ENCODE measurements at regions not wholly inside any gene's neighbourhood (a gene's known extent, or its start where the extent isn't known, plus 50 kb on each side); places are given as distances from the start of the nearest gene placed in this dataset.

DNA sequence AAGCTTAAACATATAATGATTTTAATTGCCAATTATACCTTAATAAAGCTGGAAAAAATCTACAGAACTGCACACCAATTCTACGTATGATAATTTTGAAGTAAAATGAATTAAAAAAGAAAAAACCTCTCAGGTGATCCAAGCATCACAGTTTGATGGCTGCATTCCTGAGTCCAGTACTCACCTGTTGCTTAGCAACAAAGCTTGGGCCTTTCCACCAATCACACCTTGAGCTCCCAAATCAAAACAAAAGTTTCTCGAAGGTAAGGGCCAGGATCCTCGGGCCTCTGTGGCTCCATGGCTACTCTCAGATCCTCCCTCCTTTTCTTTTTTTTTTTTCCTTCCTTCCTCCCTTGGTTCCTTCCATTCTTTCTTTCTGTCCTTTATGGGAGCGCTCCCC is 137.2 kb upstream of the PCBD1 start:
- DNase-seq, result no peak

DNA sequence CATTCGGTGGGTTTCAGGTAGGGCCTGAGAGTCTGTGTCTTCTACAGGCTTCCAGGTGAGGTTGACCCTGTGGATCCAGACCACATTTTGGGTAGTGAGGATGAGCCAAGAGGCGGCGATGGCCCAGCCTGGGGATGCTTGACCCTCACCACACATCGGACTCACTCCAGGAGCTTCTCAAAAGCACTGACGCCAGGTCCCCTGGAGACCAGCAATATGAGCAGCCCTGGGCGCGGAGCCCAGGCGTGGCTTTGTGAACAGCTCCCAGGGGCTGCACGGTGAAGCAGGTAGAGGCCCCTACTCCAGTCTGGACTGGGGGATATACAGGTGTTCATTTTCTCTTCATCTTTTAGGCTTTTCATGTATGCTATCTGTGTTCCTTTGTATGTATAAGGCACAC is 139.7 kb upstream of the PCBD1 start:
- no peak for DNase-seq

DNA sequence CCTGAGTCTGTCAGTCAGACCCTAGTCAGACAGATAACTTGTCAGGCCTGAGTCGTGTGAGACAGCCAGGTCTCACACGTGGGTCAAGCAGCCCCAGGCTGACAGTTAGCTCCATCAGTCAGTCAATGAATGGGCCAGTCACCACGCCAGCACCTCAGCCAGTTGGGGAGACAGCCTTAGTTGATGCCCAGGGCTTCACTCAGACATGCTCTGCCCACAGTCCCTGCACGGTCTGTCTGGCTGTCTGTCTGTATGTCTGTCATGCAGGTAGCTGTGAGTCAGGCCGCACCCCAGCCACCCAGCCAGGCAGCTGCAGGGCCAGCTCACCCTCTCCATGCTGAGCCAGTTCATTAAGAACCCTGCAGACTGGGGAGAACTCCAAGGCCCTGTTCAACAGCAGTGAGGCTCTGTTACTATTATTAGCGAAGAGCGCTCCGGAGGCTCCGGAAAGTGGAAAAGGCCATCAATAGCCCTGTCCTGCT is 141.1 kb upstream of the PCBD1 start:
- DNase-seq, result no peak

DNA sequence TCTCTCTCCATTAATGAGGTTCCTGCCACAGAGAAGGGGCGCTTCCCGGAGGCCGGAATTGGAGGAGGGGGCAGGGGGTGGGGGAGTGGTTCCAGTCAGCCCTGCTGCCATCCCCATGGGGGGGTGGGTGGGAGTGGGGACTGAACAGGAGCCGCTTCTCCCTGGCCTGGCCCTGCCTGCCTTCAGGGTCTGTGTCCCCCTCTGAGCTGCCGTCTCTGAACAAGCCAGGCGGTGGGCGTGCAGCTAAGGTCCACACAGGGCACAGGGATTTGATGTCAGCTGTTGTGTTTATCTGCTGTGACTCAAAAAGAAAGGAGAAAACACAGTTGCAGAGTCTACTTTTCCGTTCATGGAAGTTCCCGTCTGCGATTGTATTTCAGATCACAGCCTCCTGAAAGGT is 141.5 kb upstream of the PCBD1 start:
- no peak for DNase-seq

DNA sequence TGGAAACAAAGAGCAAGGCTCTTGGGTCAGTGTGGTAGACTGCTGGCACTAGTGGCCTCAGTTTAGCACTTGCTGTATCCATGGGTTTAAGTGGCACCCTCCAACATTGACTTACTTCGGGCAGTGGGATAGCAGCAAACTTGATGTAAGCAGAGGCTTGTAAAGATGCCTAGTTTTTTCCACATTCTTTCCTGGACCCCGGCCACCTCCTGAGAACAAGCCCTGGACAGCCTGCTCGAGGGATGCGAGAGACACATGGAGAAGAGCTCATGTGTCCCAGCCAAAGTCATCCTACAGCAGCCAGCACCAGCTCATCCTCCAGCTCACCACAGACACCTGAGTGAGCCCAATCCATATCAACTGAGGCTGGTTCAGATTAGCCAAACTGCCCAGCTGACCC is 142.7 kb upstream of the PCBD1 start:
- no peak for DNase-seq

DNA sequence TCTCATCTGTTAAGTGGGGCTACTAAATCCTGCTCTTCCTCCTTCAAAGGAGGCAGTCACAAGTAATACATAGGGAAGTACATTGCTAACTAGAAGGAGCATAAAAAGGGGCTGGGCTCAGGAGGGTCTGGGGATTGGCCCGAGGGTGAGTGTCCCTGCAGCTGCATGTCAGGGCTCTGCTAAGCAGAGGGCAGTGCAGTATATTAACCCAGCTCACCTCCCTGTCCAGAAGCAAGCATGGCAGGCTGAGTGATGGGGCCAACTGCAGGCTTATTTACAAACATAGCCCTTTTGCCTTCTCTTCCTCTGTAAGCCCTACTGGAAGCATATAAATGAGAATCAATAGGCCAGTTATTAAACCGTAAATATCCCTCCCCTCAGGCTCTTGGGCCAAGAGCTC is 143.2 kb upstream of the PCBD1 start:
- DNase-seq, result no peak

DNA sequence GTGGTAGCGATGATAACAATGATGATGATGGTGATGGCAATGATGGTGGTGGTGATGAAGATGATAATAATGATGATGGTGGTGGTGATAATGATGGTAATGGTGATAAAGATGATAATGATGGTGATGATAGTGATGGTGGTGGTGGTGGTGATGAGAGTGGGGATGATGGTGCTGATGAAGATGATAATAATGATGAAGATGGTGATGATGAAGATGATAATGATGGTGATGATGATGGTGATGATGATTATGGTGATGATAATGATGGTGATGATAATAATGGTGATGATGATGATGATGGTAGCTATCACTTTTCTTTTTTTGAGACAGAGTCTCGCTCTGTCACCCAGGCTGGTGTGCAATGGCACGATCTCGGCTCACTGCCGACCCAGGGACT is 144.5 kb upstream of the PCBD1 start:
- DNase-seq, result no peak

DNA sequence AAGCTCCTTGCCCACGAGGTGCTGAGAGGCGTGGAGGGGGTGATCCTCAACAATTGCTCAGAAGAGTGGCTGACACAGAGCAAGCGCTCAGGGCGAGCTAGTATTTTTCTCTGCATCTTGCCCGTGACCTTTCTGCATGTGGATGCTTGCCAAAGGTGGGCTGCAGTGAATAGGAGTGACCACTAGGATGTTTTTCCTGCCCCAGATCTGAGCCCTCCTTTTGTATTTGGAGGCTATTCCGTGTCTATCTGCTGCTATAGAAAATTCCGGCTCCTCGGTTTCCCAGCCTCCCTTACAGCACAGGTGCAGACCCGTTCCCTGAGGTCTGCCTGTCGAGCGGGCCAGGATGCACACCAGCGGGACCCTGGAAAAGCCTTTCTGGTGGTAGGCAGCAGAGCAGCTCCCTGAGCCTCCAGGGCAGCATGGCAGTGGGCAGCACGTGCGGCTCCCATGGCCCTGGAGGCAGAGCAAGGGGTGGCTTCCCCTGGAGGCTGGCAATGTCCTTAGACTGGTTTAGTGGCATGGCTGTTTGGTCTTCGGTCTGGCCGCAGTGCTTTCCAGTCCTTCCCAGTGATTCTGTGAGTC is 145.1 kb upstream of the PCBD1 start:
- no peak for DNase-seq

DNA sequence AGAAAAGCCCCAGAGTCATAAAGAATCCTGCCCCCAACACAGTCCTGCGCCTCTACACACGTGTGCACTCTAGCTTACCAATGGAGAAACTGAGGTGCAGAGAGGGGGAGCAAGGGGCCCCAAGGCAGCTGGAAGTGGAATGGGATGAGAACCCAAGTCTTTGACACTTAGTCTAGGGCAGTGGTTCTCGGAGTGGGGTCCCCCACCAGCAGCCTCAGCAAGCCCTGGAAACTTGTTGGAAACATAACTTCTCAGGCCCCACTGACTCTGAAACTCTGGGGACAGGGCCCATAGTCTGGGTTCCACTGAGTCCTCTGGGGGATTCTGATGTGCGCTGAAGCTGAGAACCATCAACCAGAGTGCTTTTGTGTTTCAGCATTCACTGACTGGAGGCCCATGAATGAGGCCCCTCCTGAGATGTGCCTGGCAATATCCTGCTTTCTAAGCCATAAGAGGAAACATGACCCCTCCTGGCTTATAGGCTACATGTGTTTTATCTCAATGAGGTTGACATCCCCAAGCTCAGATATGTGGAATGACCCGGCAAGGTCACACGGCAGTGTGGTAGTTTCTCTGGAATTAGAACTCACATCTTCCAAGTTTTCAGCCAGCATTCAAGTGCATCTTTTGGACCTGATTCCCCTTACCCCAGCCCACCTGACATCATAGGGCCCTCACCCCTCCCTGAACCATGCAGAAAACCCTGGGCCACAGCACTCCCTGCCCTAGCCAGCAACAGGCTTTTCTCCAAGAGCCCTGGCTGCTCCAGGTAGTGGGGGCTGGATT is 147.3 kb upstream of the PCBD1 start:
- no peak for DNase-seq

DNA sequence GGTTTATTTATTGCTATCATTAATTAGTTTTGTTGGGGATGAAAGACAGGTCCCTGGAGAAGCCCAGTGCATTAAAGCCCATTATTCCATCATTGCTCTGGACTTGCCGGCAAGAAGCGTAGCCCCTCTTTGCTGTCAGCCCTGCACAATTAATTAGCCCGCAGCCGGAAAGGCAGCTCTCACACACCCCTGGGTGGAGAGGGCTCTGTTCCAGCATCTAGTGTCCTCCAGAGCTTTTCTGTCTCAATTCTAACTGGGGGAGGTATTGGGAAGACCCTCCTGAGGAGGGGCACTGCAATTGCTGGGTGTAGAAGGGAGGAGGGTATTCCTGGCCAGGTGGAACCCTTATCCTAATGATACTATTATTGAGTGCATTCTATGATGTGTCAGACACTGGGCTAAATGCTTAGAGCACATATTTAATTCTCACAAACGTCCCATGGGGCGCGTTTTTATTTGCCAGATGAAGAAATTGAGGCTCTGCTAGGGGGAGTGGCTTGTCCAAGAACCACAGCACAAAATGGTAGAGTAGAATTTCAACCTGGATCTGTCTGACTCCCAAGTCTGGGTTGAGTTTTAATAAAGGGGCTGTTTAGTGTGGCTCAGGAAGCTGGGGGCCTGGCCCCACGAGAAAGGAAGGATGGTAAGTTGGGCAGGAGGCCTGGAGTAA is 148.1 kb upstream of the PCBD1 start:
- no peak for DNase-seq

DNA sequence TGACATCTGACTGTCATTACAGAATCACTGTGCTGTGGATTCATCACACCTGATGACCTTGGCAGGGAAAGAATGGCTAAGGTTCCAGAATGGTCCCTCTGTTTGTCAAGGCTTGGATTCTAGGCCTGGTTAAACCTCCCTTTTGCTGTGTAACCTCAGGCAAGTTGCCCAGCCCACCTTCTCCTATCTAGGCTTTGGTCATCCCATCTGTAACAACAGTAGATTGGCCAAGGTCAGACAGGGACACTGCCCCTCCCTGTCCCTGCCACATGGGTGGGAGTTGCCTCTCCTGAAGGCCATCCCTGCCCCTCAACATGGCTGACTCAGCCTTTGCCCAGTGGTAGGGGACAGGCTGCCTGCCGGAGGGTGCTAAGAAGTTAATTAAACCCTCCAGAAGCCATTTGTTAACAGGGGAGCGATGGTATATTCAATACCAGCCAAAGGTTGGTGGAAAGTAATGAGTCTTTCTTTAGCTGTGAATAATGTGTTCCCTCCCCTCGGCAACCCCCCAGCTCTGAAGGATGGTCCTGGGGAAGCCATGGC is 149.8 kb upstream of the PCBD1 start:
- DNase-seq, result no peak

DNA sequence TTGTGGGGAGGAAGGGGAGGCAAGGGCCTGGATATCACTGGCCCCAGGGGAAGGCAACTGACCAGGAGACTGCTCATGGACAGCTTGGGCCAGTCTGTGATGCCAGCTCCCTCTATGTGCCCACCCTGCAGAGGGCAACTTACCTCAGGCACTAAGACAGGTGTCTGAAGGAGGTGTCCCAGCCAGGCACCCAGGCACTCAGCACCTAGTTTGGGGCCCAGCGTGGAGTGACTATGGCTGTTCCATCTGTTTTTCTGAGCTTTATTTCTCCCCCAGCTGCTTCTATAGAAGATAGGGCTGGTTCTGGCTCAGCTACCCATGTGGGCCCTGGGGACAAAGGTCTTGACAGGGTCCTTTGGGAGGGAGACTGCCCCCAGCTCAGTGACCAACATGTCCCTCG is 150.6 kb upstream of the PCBD1 start:
- DNase-seq, result no peak

DNA sequence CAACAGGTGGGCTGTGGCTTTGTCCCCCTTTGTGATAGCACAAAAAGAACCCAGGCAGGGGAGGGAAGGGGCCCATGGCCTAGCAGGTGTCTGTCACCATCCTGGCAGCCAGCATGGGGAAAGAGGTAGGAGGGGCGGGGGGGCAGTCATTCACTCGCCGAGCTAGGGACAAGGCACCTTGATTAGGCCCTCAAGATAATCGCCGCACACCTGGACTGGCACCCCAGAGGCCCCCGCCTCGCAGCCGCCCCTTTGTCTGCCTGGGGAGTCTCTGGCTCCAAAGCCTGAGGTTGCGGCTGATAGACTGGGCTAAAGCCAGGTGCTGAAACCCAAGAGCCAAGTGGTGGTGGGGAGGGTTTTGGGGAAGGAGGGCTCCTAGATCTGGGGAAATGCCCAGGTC is 151.2 kb upstream of the PCBD1 start:
- no peak for DNase-seq

DNA sequence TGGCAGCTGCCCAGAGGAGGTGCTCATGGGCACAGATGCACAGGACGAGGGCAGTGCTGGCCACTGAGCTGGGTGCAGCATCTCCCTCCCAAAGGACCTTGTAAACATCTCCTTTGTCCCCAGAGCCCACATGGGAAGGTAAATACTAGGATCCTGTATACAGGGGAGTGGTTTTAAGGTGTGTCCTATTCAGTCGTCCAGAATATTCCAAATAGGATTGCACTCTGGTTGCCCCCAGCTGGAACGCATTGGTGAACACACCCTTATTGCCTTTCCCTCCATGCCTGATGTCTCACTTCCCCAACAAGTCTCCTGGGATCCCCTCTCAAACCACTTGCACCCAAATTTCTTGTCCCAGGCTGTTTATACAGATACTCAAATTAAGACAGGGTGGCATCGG is 152.0 kb upstream of the PCBD1 start:
- DNase-seq, result no peak

DNA sequence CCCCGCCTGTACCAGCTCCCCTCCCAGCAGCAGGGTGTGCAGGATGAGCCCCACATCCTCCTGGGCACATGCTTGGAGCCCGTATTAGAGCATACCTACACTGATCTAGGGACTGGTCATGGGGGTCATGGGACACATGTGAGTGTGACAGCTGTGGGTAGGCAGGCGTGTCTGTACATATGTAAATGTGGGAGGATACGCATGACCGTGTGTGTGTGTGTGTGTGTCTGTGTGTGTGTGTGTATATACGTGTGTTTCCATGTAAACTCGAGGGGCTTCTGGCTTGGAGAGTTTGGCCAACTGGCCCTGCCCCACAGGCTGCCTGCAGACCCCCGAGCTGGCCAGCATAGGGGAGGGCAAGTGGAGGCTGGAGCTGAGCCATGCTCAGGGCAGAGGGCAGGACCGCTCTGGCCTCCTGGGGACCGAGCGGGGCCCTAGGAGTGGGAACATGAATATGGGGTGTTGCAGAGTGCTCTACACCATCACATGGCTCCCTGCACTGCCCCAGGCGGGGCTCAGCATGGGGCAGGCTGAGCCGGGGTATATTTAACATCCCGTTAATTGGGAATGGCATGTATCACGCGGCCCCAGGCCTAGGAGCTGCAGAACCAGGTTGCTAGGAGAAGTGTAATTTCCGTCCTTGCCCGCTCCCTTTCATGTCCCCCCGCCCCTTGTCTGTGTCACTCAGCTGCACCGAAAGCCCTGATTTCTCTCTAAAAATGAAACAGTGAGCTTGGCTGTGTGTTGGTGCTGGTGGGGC is 152.7 kb upstream of the PCBD1 start:
- no peak for DNase-seq

DNA sequence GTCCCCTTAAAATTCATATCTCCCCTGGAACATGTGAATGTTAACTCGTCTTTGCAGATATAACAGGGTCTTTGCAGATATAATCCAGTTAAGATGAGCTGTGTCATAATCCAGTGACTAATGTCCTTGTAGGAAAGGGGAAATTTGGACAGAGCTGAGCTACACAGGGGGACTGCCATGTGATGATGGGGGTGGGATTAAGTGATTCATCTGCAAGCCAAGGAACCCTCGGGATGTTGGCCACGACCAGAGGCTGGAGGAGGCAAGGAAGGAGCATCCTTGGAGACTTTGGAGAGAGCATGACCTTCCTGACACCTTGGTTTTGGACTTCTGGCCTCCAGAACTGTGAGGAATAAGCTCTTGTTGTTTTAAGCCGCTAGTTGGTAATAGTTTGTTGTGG is 153.9 kb upstream of the PCBD1 start:
- peak; percentile 67 to 86 for DNase-seq

DNA sequence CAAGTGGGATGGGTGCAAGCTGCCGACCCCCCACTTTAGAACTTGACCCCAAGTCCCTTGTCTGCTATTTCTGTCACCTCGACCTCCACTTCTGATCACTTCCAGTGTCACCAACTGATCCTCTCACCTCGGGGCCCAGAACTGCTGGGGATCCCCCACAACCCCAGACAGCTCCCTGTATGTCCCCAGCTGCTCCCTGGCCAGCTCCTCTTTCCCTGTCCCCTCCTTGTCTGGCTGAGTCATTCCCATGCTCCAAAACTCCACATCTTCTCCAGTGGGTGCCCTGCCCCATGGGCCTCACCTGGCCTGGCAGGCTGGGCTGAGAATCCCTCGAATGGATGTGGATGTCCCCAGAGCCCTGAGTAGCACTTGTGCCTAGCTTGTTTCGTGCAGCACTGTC is 154.3 kb upstream of the PCBD1 start:
- DNase-seq, result no peak

DNA sequence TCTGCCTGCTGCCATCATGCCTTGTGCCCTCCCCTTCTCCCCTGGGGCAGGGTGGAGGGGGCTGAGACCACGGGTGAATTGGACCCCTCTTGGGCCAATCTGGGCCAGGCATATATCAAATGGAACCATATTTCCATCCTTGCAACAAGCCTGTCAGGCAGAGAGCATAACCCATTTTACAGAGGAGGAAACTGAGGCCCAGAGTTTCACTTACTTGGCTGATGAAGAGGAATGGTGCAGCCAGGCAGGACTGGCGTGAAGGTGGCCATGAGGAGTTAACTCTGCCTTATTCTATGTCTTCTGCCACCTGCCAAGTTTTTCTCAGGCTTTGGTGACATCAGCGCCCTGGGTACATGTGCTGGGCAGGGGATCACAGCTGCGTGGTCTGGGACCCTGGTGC is 155.5 kb upstream of the PCBD1 start:
- DNase-seq, result no peak

DNA sequence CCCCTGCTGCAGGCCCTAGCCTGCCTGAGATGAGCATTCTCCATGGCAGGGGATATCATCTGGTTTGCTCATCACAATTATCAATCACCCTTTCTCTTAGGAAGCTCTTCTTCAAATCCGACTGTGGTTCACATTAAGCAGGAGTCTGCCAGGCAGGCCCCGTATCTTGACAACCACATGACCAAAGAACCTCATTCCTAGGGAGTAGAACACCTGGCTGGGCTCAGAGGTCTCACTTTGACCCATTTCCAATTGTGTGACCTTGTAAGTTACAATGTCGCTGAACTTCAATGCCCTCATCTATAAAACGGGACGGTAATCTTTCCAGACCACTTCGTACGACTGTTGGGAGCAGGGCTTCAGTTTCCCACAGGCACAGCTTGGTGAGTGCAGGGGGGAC is 156.4 kb upstream of the PCBD1 start:
- DNase-seq, result no peak

DNA sequence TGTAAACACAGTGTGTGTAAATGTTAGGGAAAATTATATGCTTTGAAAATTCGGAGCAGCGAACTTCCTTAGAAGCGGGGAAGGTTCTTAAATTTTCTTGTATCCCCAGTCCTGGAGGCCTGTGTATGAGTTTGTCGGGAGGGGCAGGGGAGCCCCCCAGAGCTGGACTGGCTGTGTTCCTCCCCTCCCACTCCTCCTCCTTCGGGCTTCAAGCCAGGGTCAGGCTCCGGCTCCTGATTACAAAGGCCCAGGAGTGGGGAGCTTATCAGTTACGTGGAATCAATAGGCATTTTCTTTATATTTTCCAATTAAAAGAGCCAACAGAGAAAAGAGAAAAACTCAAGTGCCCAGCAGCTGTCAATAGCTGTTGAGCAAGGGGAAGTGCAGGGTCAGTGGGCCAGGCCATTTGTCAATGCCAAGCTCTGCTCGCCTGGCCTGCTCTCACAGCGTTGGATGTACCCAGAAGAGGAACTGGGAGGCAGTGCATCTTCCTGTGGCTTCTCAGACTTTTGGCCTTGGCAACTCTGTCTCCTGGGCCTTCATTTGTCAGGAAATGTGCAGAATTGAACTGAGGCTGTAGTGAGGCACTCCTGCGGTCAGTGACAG is 156.9 kb upstream of the PCBD1 start:
- peak; percentile 84 to 88 for DNase-seq

DNA sequence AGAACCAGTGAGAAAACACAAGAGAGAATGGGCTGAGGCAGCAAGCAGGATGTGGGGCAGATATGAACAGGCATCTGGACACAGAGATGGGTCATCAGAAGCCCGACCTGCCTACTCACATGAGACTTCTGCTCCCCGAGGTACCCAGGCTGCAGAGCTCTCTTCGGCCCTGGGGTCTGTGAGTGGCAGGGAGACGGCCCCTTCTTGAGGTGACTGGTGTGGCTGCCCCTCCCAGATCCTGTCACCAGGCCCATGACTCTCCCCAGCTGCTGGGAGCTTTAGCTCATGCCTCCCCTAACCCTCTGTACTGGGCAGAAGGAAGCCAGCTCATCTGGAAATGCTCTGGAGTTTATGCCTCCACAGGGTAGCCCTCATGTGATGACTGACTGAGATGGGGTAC is 157.6 kb upstream of the PCBD1 start:
- DNase-seq, result no peak

DNA sequence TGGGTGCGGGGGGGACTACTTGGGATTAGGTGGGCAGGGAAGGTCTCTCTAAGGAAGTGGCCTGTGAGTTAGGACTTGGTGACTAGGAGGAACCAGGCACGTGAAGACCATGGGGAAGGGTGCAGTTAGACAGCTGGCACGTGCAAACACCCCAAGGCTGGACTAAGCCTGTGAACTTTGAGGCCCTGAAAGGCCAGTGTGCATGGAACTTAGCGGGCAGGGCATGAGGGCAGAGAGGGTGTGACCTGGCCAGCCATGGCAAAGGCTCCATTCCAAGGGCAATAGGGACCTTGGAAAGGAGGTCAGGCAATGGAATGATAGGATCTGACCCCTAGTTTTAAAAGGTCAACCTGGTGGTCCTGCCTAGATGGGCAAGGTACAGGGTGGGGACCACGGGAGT is 158.4 kb upstream of the PCBD1 start:
- no peak for DNase-seq
